Trophoblast cell (in vitro differentiated cells and primary cell): ENCODE measurements at regions not wholly inside any gene's neighbourhood (a gene's known extent, or its start where the extent isn't known, plus 50 kb on each side); places are given as distances from the start of the nearest gene placed in this dataset.

Experiments used
- DNase-seq, 2 donors: peaks; one replicate each; pipeline ENCODE4 v3.0.0-alpha.2; 2016
- H2AFZ ChIP-seq: 2 replicates; pipeline ENCODE4 v1.6.1; 2013; ENCODE audit warnings: low read length, moderate library complexity, mild to moderate bottlenecking; ENCODE audit not compliant: insufficient read depth, poor library complexity
- H2AK5ac ChIP-seq: 2 replicates; pipeline ENCODE4 v1.6.1; 2013; ENCODE audit warnings: mild to moderate bottlenecking, low read length
- H2BK120ac ChIP-seq: 2 replicates; pipeline ENCODE4 v1.6.1; 2013; ENCODE audit warnings: low read length, mild to moderate bottlenecking, moderate library complexity; ENCODE audit not compliant: insufficient read depth, poor library complexity
- H2BK12ac ChIP-seq: 2 replicates; pipeline ENCODE4 v1.6.1; 2013; ENCODE audit warnings: mild to moderate bottlenecking, low read length, moderate library complexity
- H2BK5ac ChIP-seq: 2 replicates; pipeline ENCODE4 v1.6.1; 2013; ENCODE audit warnings: low read length, low read depth, moderate library complexity, mild to moderate bottlenecking; ENCODE audit not compliant: poor library complexity
- H3K14ac ChIP-seq: 2 replicates; pipeline ENCODE4 v1.6.1; 2013; ENCODE audit warnings: mild to moderate bottlenecking, low read length
- H3K18ac ChIP-seq: 2 replicates; pipeline ENCODE4 v1.6.1; 2013; ENCODE audit warnings: mild to moderate bottlenecking, low read length
- H3K23ac ChIP-seq: 2 replicates; pipeline ENCODE4 v1.6.1; 2013; ENCODE audit warnings: low read length
- H3K27ac ChIP-seq: 2 replicates; pipeline ENCODE4 v1.5.1; 2013; ENCODE audit warnings: low read depth, mild to moderate bottlenecking, inconsistent platforms, low read length, moderate library complexity
- H3K27me3 ChIP-seq: 2 replicates; pipeline ENCODE4 v1.6.1; 2013; ENCODE audit warnings: inconsistent platforms, mild to moderate bottlenecking, low read length, moderate library complexity; ENCODE audit not compliant: insufficient read depth
- H3K36me3 ChIP-seq, 2 experiments: 1 replicate in 1 of 2; 2 replicates in 1 of 2; pipeline ENCODE4 v1.6.1; 2013; ENCODE audit warnings: low read length in 2 of 2, mild to moderate bottlenecking in 2 of 2, moderate library complexity in 1 of 2; ENCODE audit not compliant: insufficient read depth in 2 of 2, control insufficient read depth in 1 of 2
- H3K4ac ChIP-seq: 2 replicates; pipeline ENCODE4 v1.6.1; 2013; ENCODE audit warnings: low read depth, mild to moderate bottlenecking, low read length, moderate library complexity
- H3K4me1 ChIP-seq, 2 experiments: 1 replicate in 1 of 2; 2 replicates in 1 of 2; pipeline ENCODE4 v1.6.1; 2013; ENCODE audit warnings: low read length in 2 of 2, mild to moderate bottlenecking in 2 of 2, moderate library complexity in 1 of 2; ENCODE audit not compliant: insufficient read depth in 2 of 2, control insufficient read depth in 1 of 2
- H3K4me2 ChIP-seq: 2 replicates; pipeline ENCODE4 v1.6.1; 2013; ENCODE audit warnings: inconsistent platforms, mild to moderate bottlenecking, low read length, moderate library complexity
- H3K4me3 ChIP-seq: 2 replicates; pipeline ENCODE4 v1.5.1; 2013; ENCODE audit warnings: mild to moderate bottlenecking, low read depth, low read length, inconsistent platforms
- H3K79me1 ChIP-seq: one replicate; pipeline ENCODE4 v1.6.1; 2013; ENCODE audit warnings: low read length
- H3K79me2 ChIP-seq: 2 replicates; pipeline ENCODE4 v1.6.1; 2013; ENCODE audit warnings: low read length, mild to moderate bottlenecking; ENCODE audit not compliant: control insufficient read depth, insufficient read depth, poor library complexity
- H3K9ac ChIP-seq: 2 replicates; pipeline ENCODE4 v1.6.1; 2013; ENCODE audit warnings: mild to moderate bottlenecking, low read length
- H3K9me3 ChIP-seq: 2 replicates; pipeline ENCODE4 v1.6.1; 2013; ENCODE audit warnings: low read depth, mild to moderate bottlenecking, control low read depth, inconsistent platforms, low read length; ENCODE audit not compliant: insufficient read depth
- H4K12ac ChIP-seq: 2 replicates; pipeline ENCODE4 v1.6.1; 2013; ENCODE audit warnings: low read depth, mild to moderate bottlenecking, low read length, moderate library complexity
- H4K8ac ChIP-seq: 2 replicates; pipeline ENCODE4 v1.6.1; 2013; ENCODE audit warnings: low read depth, mild to moderate bottlenecking, low read length, moderate library complexity
- H4K91ac ChIP-seq: one replicate; pipeline ENCODE4 v1.6.1; 2013; ENCODE audit warnings: low read depth, mild to moderate bottlenecking, low read length, moderate library complexity
- WGBS: extraction: QIAGEN DNeasy Blood & Tissue Kit; methylation state at CpG from one replicate; pipeline ENCODE4 v1.1.7; 2013; ENCODE audit warnings: missing lambda C conversion rate; ENCODE audit not compliant: insufficient read length, insufficient coverage; ENCODE audit errors: extremely low coverage; 5-methylcytosine and 5-hydroxymethylcytosine counted together

DNA sequence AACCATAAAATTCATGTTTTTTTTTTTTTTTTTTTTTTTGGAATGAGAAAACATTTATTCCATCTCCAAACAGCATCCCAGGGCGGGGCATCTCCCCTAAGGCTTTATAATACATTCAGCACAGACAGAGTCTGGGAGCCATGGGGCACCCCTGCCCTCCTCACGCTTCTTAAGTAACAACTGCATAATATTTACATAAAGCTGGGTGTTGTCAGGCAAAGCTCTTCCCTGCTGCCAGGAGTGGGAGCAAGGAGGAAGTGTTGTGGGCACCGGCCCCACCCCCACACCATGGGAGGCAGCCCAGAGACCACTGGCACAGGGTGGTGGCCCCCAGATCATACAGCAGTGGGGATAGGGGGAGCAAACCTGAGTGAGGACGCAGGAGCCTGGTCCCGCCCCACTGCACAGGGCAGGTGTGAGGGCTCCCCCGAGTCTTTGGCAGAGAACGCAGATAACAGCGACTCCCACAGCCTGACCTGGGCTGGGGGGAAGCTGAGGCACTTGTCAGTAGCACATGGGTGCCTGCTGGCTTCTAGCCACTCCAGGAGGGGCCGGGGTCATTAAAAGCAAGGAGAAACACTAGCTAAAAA lies 86.1 kb upstream of the CEP78 start:
- DNase-seq = no peak
- H3K4ac ChIP-seq = no peak overlapping the region
- H3K9ac ChIP-seq = no peak overlapping the region
- no peaks in the 10 kb centered on the region for H3K79me2 ChIP-seq
- H3K36me3 ChIP-seq = no peaks in the 10 kb centered on the region
- no peaks in the 10 kb centered on the region for H3K79me1 ChIP-seq
- no peak overlapping the region for H2BK12ac ChIP-seq
- H3K14ac ChIP-seq = no peak overlapping the region
- no peak overlapping the region for H3K27ac ChIP-seq
- WGBS = no CpG with 5 or more reads among the region's 9 CpGs
- H3K4me2 ChIP-seq = no peak overlapping the region
- H3K9me3 ChIP-seq = no peaks in the 10 kb centered on the region
- H3K27me3 ChIP-seq = no peaks in the 10 kb centered on the region
- H3K4me3 ChIP-seq = no peak overlapping the region
- no peak overlapping the region for H4K91ac ChIP-seq
- H3K18ac ChIP-seq = no peak overlapping the region
- H2AFZ ChIP-seq = no peak overlapping the region
- H3K23ac ChIP-seq = no peak overlapping the region
- no peak overlapping the region for H2AK5ac ChIP-seq
- no peak overlapping the region for H4K8ac ChIP-seq
- no peak overlapping the region for H4K12ac ChIP-seq
- H3K4me1 ChIP-seq = no peaks in the 10 kb centered on the region
- H2BK120ac ChIP-seq = no peak overlapping the region
- no peak overlapping the region for H2BK5ac ChIP-seq

DNA sequence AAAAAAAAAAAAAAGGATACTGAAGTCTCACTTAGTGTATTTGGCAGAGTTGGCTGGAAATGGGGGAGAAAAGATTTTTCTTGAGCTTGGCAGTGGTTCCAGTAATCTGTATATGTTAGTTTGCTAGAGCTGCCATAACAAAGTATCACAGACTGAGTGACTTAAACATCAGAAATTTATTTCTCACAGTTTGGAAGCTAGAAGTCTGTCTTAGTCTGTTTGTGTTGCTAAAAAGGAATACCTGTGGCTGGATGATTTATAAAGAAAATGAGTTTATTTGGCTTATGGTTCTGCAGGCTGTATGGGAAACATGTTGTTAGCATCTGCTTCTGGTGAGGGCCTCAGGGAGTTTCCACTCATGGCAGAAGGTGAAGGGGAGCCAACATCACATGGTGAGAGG lies 89.6 kb upstream of the CEP78 start:
- no peak for DNase-seq
- no peak overlapping the region for H3K4me2 ChIP-seq
- no peaks in the 10 kb centered on the region for H3K79me2 ChIP-seq
- no peak overlapping the region for H3K9ac ChIP-seq
- no peak overlapping the region for H3K14ac ChIP-seq
- no peak overlapping the region for H2AK5ac ChIP-seq
- H3K23ac ChIP-seq = no peak overlapping the region
- no peaks in the 10 kb centered on the region for H3K36me3 ChIP-seq
- no peaks in the 10 kb centered on the region for H3K9me3 ChIP-seq
- H4K8ac ChIP-seq = no peak overlapping the region
- H3K27me3 ChIP-seq = no peaks in the 10 kb centered on the region
- H3K4me3 ChIP-seq = no peak overlapping the region
- no peak overlapping the region for H4K91ac ChIP-seq
- peaks cover 11% of the 10 kb centered on the region for H3K79me1 ChIP-seq
- no peak overlapping the region for H2BK5ac ChIP-seq
- no peak overlapping the region for H3K18ac ChIP-seq
- H2BK12ac ChIP-seq = no peak overlapping the region
- H3K4me1 ChIP-seq = peaks cover 5 to 11% of the 10 kb centered on the region in 2 experiments
- no peak overlapping the region for H2AFZ ChIP-seq
- H3K27ac ChIP-seq = no peak overlapping the region
- H4K12ac ChIP-seq = no peak overlapping the region
- H2BK120ac ChIP-seq = no peak overlapping the region
- no peak overlapping the region for H3K4ac ChIP-seq

- no peaks in the 10 kb centered on the region for H3K79me2 ChIP-seq
- no peak overlapping the region for H2BK5ac ChIP-seq
- no peak overlapping the region for H3K9ac ChIP-seq
- H3K9me3 ChIP-seq = no peaks in the 10 kb centered on the region
- H3K14ac ChIP-seq = no peak overlapping the region
- peak overlapping the region; percentile 71 for H2BK12ac ChIP-seq
- no peak overlapping the region for H3K18ac ChIP-seq
- DNase-seq = peak in 1 of 2 donors; percentile 8
- WGBS = no CpG with 5 or more reads among the region's 3 CpGs
- H2AK5ac ChIP-seq = no peak overlapping the region
- no peak overlapping the region for H2BK120ac ChIP-seq
- H3K4me2 ChIP-seq = no peak overlapping the region
- no peaks in the 10 kb centered on the region for H3K27me3 ChIP-seq
- no peak overlapping the region for H2AFZ ChIP-seq
- H3K4me3 ChIP-seq = no peak overlapping the region
- H3K4me1 ChIP-seq = peaks cover 5 to 11% of the 10 kb centered on the region in 2 experiments
- no peak overlapping the region for H4K12ac ChIP-seq
- no peak overlapping the region for H3K27ac ChIP-seq
- H3K36me3 ChIP-seq = no peaks in the 10 kb centered on the region
- no peak overlapping the region for H3K23ac ChIP-seq
- peaks cover 11% of the 10 kb centered on the region for H3K79me1 ChIP-seq
- no peak overlapping the region for H4K91ac ChIP-seq
- no peak overlapping the region for H3K4ac ChIP-seq
- no peak overlapping the region for H4K8ac ChIP-seq
Measured at GRCh38 chr9:78144663-78145377, 91.1 kb upstream of the CEP78 start.

DNA sequence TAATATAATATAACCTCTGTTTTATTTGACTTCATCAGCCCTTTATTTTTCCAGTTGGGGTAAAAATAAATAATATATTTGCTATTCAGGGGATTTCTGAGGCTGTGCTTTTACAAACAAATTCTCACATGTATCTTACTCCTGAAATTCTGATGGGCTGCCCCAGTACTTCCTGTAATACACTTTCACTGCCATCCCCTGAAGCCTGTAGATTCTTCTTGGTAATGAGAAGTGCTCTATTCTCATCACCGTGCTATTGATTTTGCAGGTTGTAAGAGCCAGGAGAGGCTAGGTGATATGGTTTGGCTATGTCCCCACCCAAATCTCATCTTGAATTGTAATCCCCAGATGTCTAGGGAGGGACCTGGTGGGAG lies 91.9 kb upstream of the CEP78 start:
- Histone ChIP-seq H3K79me2 (no peaks in the 10 kb centered on the region), H2BK12ac (peak overlapping the region; percentile 86), H3K27ac (no peak overlapping the region), H2AFZ (no peak overlapping the region), H3K23ac (no peak overlapping the region), H4K8ac (peak overlapping the region; percentile 55), H2BK120ac (peak overlapping the region; percentile 54), H3K14ac (no peak overlapping the region), H3K4me2 (no peak overlapping the region), H4K91ac (peak overlapping the region; percentile 35), H3K4ac (peak overlapping the region; percentile 68), H4K12ac (no peak overlapping the region), H3K36me3 (no peaks in the 10 kb centered on the region), H3K9me3 (no peaks in the 10 kb centered on the region), H3K4me1 (peaks cover 5 to 11% of the 10 kb centered on the region in 2 experiments), H2BK5ac (peak overlapping the region; percentile 51), H3K27me3 (no peaks in the 10 kb centered on the region), H3K18ac (no peak overlapping the region), H2AK5ac (no peak overlapping the region), H3K9ac (no peak overlapping the region), H3K79me1 (peaks cover 11% of the 10 kb centered on the region), H3K4me3 (no peak overlapping the region)
- no peak for DNase-seq
- WGBS = no CpG with 5 or more reads among the region's 1 CpG
